GM23248 (cell line): ENCODE measurements at regions not wholly inside any gene's neighbourhood (a gene's known extent, or its start where the extent isn't known, plus 50 kb on each side); places are given as distances from the start of the nearest gene placed in this dataset.

Experiments used
- DNase-seq: peaks from one replicate; pipeline ENCODE4 v3.0.0-alpha.2; 2015
- H2AFZ ChIP-seq: fragments of 200-600 bp; sonication (generic); 2 replicates; pipeline ENCODE4 v1.6.1; 2016; ENCODE audit warnings: antibody characterized with exemption
- H3F3A ChIP-seq: fragments of 200-600 bp; sonication (generic); 2 replicates; pipeline ENCODE4 v1.6.1; 2016; ENCODE audit warnings: mild to moderate bottlenecking, antibody characterized with exemption, mixed run types; ENCODE audit not compliant: insufficient read depth
- H3K27ac ChIP-seq: fragments of 200-600 bp; sonication (generic); 2 replicates; pipeline ENCODE4 v1.5.1; 2016; ENCODE audit warnings: mild to moderate bottlenecking
- H3K27me3 ChIP-seq: fragments of 200-600 bp; sonication (generic); replicated peaks from 2 replicates; pipeline ENCODE4 v1.6.1; 2016; ENCODE audit warnings: mild to moderate bottlenecking; ENCODE audit not compliant: insufficient read depth
- H3K36me3 ChIP-seq: fragments of 200-600 bp; sonication (generic); 2 replicates; pipeline ENCODE4 v1.6.1; 2016; ENCODE audit warnings: low read depth, mild to moderate bottlenecking
- H3K4me1 ChIP-seq: fragments of 200-600 bp; sonication (generic); 2 replicates; pipeline ENCODE4 v1.6.1; 2016; ENCODE audit warnings: mild to moderate bottlenecking; ENCODE audit not compliant: insufficient read depth
- H3K4me2 ChIP-seq: fragments of 200-600 bp; sonication (generic); one replicate; pipeline ENCODE4 v1.6.1; 2016; ENCODE audit warnings: mild to moderate bottlenecking; ENCODE audit not compliant: unreplicated experiment
- H3K4me3 ChIP-seq: fragments of 200-600 bp; sonication (generic); 2 replicates; pipeline ENCODE4 v1.5.1; 2016; ENCODE audit warnings: mild to moderate bottlenecking
- H3K79me2 ChIP-seq: fragments of 200-600 bp; sonication (generic); 2 replicates; pipeline ENCODE4 v1.6.1; 2016; ENCODE audit warnings: mild to moderate bottlenecking; ENCODE audit not compliant: insufficient read depth
- H3K9ac ChIP-seq: fragments of 200-600 bp; sonication (generic); 2 replicates; pipeline ENCODE4 v1.6.1; 2016; ENCODE audit warnings: mild to moderate bottlenecking
- H3K9me2 ChIP-seq: fragments of 200-600 bp; sonication (generic); 2 replicates; pipeline ENCODE4 v1.6.1; 2016; ENCODE audit warnings: mixed run types, mild to moderate bottlenecking, moderate library complexity; ENCODE audit not compliant: insufficient read depth
- H3K9me3 ChIP-seq: fragments of 200-600 bp; sonication (generic); one replicate; pipeline ENCODE4 v1.6.1; 2017; ENCODE audit warnings: low read depth
- H4K20me1 ChIP-seq: fragments of 200-600 bp; sonication (generic); 2 replicates; pipeline ENCODE4 v1.6.0; 2016; ENCODE audit not compliant: insufficient read depth
- EZH2 ChIP-seq: fragments of 200-600 bp; sonication (generic); IDR thresholded peaks from 2 replicates; pipeline ENCODE4 v1.6.1; 2018; ENCODE audit warnings: antibody characterized with exemption, mild to moderate bottlenecking; ENCODE audit not compliant: insufficient read depth, poor library complexity, severe bottlenecking
- EZH2phosphoT487 ChIP-seq: fragments of 200-600 bp; sonication (generic); IDR thresholded peaks from 2 replicates; pipeline ENCODE4 v1.6.1; 2018; ENCODE audit warnings: antibody characterized with exemption, moderate library complexity, mild to moderate bottlenecking, low read depth; ENCODE audit not compliant: insufficient read depth
- whole genome bisulfite sequencing, 2 experiments: methylation state at CpG; one replicate each; pipeline ENCODE4 v1.1.6; 2015 to 2017; ENCODE audit warnings: low lambda C conversion rate in 2 of 2, low coverage in 1 of 2; ENCODE audit errors: missing lambda C conversion rate in 2 of 2; 5-methylcytosine and 5-hydroxymethylcytosine counted together
- in situ Hi-C: fragments of 300-500 bp; cut with MboI; formaldehyde crosslinking; loops from 2 replicates; pipeline ENCODE4 v1.15.0; 2020

DNA sequence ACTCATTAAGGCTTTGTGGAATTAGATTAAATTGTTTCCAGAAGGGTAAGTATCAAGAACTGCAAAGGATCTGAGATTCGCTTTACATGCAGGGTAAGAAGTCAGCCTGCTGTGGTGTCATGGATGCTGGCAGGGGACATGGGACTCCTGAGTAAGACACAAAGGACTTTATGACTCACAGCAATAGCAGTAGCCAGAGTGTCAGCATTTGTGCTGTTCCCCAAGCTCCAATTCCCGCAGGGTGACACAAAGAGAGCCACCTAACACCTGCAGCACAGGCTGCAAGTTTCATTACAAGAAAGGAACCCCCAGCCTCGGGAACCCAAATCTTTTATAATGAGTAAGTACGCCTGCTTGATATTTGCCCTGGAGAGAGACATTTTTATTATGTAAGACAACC is 298.1 kb upstream of the POU3F1 start:
- H3K4me1 ChIP-seq: no peaks in the 10 kb centered on the region
- no peak overlapping the region for H3K4me3 ChIP-seq
- no peaks in the 10 kb centered on the region for H3K79me2 ChIP-seq
- in situ Hi-C loops: no loop called here
- 16 to 19% methylated on average over 4 of the region's 4 CpGs for WGBS, 2 experiments
- no peaks in the 10 kb centered on the region for H3K36me3 ChIP-seq
- H3F3A ChIP-seq: no peaks in the 10 kb centered on the region
- no peaks in the 10 kb centered on the region for H3K27me3 ChIP-seq
- DNase-seq: no peak
- no peaks in the 10 kb centered on the region for H3K9me2 ChIP-seq
- H3K9ac ChIP-seq: no peak overlapping the region
- no peak overlapping the region for H3K4me2 ChIP-seq
- H4K20me1 ChIP-seq: no peaks in the 10 kb centered on the region
- no peaks in the 10 kb centered on the region for H3K9me3 ChIP-seq
- H3K27ac ChIP-seq: no peak overlapping the region
- no peak overlapping the region for H2AFZ ChIP-seq
- no peak for TF ChIP-seq EZH2phosphoT487
- no peak for TF ChIP-seq EZH2

DNA sequence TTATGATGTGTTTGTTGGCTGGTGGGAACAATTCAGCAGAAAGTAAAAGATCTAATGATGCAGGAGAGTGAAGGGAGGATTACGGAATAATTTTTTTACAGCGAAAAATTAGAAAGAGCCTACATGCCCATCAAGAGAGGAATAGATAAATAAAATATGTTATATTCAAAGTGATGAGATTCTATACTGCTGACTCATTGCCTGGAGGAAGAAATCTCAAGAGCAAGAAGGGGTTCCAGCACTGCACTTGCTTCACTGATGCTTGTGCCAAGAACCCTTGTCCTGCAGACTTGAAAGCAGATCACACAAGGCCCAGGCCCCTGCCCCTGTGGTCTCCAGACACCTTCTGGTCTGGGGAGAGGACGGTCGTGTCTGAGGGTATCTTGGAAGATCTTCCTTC is 295.1 kb upstream of the POU3F1 start:
- Histone ChIP-seq H3K27ac (no peak overlapping the region), H3K4me2 (no peak overlapping the region), H3K27me3 (no peaks in the 10 kb centered on the region), H3F3A (no peaks in the 10 kb centered on the region), H3K79me2 (no peaks in the 10 kb centered on the region), H3K9me3 (no peaks in the 10 kb centered on the region), H2AFZ (no peak overlapping the region), H3K4me3 (no peak overlapping the region), H3K36me3 (no peaks in the 10 kb centered on the region), H3K9me2 (no peaks in the 10 kb centered on the region), H4K20me1 (no peaks in the 10 kb centered on the region), H3K9ac (no peak overlapping the region), H3K4me1 (no peaks in the 10 kb centered on the region)
- DNase-seq: no peak
- 19 to 22% methylated on average over 4 of the region's 4 CpGs for WGBS, 2 experiments
- in situ Hi-C loops: no loop called here
- TF ChIP-seq EZH2: no peak
- TF ChIP-seq EZH2phosphoT487: no peak

DNA sequence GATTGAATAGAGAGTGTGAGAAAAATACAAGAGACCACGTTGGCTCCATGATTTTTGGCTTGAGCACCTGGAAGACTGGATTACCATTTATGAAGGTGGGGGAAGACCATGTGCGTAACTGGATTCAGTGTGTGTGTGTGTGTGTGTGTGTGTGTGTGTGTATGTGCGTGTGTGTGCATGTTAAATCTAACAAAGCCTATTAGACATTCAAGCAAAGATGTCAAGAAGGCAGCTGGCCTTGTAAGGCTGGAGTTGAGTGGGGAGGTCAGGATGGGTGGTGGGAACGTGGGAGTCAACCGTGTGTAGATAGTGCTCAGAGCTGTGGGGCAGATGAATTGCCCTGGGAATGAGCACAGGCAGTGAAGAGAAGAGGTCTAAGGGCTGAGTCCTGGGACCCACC is 293.8 kb upstream of the POU3F1 start:
- 23 to 32% methylated on average over 5 of the region's 5 CpGs for WGBS, 2 experiments
- Histone ChIP-seq H4K20me1 (no peaks in the 10 kb centered on the region), H3K4me1 (no peaks in the 10 kb centered on the region), H3K79me2 (no peaks in the 10 kb centered on the region), H3K36me3 (no peaks in the 10 kb centered on the region), H3K27me3 (no peaks in the 10 kb centered on the region), H3K9ac (no peak overlapping the region), H3F3A (no peaks in the 10 kb centered on the region), H3K9me3 (no peaks in the 10 kb centered on the region), H3K4me2 (no peak overlapping the region), H3K9me2 (no peaks in the 10 kb centered on the region), H3K27ac (no peak overlapping the region), H2AFZ (no peak overlapping the region), H3K4me3 (no peak overlapping the region)
- TF ChIP-seq EZH2phosphoT487 (no peak), EZH2 (no peak)
- DNase-seq: no peak
- in situ Hi-C loops: no loop called here

DNA sequence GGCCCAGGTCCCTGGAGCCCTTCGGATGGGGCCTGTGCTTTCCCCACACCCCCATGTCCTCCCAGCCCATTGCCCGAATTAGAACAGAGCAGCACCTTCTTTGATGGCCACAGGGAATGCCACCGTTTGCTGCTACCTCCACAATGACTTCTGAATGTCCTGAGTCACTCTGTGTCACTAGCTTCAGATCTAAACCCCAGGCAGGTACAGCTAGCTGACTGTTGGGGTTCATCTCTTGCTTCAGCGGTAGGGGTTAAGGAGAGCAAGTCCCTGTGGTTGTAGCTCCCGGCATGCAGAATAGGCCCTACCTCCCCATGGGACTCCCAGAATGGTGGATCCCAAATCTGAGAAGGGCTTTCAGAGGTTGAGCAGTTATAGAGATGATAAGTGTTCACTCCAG is 291.1 kb upstream of the POU3F1 start:
- Histone ChIP-seq H3K27me3 (no peaks in the 10 kb centered on the region), H3K79me2 (no peaks in the 10 kb centered on the region), H3K36me3 (no peaks in the 10 kb centered on the region), H3K4me1 (no peaks in the 10 kb centered on the region), H3K4me2 (no peak overlapping the region), H4K20me1 (no peaks in the 10 kb centered on the region), H3K9ac (no peak overlapping the region), H3K9me3 (no peaks in the 10 kb centered on the region), H3K4me3 (no peak overlapping the region), H3F3A (no peaks in the 10 kb centered on the region), H2AFZ (no peak overlapping the region), H3K27ac (no peak overlapping the region), H3K9me2 (no peaks in the 10 kb centered on the region)
- in situ Hi-C loops: no loop called here
- no peak for DNase-seq
- 17 to 22% methylated on average over 5 of the region's 5 CpGs for WGBS, 2 experiments
- no peak for TF ChIP-seq EZH2phosphoT487
- no peak for TF ChIP-seq EZH2

DNA sequence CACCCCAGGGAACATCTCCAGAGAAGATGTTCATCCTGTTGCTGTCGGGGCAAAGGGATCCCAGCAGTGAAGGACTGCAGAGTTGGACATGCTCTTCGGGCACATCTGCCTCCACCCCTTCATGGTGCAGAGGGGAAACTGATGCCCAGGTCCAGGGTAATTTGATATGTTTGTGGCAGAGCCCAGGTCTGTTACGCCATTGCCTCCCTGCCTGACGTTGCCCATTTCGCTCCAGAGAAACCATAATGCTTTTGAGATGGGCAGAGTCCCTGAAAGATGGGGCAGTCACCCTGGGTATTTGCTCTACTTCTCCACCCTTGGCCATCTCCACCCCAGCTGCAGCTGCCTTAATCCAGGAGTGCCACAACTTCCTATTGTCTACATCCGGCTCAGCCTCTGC is 290.4 kb upstream of the POU3F1 start:
- Histone ChIP-seq H3K4me3 (no peak overlapping the region), H3K27ac (no peak overlapping the region), H4K20me1 (no peaks in the 10 kb centered on the region), H3K27me3 (no peaks in the 10 kb centered on the region), H3K9me3 (no peaks in the 10 kb centered on the region), H3K36me3 (no peaks in the 10 kb centered on the region), H3K4me1 (no peaks in the 10 kb centered on the region), H3K9ac (no peak overlapping the region), H2AFZ (no peak overlapping the region), H3K4me2 (no peak overlapping the region), H3K79me2 (no peaks in the 10 kb centered on the region), H3K9me2 (no peaks in the 10 kb centered on the region), H3F3A (no peaks in the 10 kb centered on the region)
- WGBS, 2 experiments: 11 to 21% methylated on average over 6 of the region's 6 CpGs
- in situ Hi-C loops: no loop called here
- DNase-seq: no peak
- TF ChIP-seq EZH2phosphoT487 (no peak), EZH2 (no peak)
